HG02763 (cell line): ENCODE measurements at regions not wholly inside any gene's neighbourhood (a gene's known extent, or its start where the extent isn't known, plus 50 kb on each side); places are given as distances from the start of the nearest gene placed in this dataset.

ENCODE experiments used
- ATAC-seq: cut with Tn5 transposase; IDR thresholded peaks from one replicate; pipeline ENCODE4 v1.9.1; 2021; ENCODE audit warnings: mild to moderate bottlenecking, moderate library complexity; ENCODE audit not compliant: unreplicated experiment

DNA sequence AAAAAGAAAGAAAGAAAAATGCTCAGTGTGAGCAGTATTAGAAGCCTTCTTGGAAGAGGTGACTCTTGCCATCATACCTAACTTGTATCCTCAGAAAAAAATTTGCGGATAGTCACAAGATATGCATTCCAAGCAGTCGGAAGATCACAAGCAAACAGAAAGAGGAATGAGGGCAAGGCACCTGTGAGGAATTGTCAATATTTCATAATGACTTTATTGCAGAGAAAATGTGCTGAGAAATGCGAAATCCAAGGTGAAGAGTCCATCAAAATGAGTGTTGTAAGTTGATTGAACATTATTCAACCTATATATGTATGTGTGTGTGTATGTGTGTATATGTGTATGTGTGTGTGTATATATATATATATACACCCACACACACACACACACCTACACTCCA lies 1624.7 kb upstream of the LRRTM3 start:
- no peak for ATAC-seq

DNA sequence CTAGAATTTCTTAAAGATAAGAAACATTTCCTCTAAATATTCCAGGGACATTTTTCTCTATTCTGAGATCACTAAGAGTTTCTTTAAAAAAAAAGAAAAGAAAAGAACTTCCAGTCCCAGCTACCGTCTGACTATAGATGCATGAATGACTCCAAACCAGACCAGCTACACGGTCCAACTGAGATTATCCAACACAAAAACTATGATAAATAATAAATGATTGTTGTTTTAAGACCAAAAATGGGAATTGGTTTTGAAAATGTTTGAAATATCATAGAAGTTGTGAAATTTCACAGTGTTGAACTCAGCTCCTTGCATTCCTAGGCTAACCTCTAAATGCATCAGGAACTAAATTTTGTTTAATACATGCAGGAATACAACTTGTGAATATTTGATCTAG lies 1619.6 kb upstream of the LRRTM3 start:
- no peak for ATAC-seq

DNA sequence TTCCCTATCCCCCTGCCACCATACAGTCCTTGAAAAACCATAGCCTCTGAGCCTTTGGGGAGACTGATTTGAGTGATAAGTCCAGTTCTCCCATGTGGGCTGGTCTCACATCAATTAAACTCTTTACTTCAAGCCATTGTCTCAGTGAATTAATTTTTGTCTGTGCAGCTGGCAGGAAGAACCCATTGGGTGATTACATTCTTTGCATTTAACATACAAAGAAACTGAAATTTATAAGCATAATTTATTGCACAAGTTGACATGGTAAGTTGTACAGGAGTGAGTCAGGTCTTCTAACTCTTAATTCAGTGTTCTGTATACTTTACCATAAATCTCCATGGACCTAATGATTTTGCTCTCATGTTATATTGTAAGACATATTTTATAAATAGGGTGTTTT lies 1613.0 kb upstream of the LRRTM3 start:
- ATAC-seq, result no peak

DNA sequence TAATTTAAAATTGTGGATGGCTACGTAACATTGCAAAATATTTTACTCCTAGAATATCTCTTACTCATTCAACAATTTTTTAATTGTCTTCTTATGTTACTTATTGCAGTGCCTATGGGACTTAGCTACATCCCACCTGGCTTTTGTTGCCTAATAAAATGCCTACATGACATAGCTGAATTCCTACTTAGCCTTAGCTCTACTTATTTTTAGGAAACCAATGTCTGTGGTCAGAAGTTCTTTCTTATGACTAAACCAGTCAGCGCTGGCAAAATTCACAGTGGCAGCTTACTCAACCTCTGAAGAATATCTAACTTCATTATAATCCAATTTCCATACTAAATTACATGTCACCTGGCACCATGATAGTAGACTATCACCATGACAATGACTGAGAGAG lies 1612.4 kb upstream of the LRRTM3 start:
- no peak for ATAC-seq

DNA sequence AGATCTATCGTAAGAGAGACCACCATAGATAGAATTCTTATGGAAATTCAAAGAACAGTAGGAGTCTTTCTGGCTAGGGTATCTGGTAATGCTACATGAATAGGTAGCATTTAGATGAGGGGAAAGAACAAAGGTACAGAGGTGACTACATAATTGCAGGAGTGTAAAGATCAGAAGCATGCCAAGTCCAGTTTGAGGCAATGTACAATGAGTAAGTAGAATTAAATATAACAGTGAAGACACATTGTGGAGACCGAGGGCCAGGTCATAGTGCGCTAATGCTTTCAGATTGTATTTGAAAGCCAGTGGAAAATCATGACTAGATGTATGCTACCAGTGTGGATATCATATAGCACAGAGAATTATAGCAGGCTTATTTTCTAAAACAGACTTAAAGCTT lies 1611.6 kb upstream of the LRRTM3 start:
- ATAC-seq, result no peak

DNA sequence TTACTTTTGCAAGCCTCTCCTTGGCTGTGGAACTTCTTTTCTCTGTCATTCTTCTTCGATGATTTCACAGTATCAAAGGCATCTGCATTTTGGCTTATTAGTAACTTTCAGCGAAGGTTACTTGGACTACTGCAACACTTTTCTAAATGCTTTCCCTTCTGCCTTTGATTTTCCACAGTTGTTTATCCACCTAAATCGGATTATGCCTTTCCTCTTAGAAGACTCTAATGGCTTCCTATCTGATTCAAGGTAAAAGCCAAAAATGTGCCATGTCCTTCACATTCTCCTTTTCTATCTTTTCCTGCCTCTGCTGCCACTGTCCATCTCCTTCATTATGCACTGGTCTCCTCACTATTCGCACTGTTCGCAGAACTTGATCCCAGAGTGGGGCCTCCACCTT lies 1606.3 kb upstream of the LRRTM3 start:
- ATAC-seq, result no peak

DNA sequence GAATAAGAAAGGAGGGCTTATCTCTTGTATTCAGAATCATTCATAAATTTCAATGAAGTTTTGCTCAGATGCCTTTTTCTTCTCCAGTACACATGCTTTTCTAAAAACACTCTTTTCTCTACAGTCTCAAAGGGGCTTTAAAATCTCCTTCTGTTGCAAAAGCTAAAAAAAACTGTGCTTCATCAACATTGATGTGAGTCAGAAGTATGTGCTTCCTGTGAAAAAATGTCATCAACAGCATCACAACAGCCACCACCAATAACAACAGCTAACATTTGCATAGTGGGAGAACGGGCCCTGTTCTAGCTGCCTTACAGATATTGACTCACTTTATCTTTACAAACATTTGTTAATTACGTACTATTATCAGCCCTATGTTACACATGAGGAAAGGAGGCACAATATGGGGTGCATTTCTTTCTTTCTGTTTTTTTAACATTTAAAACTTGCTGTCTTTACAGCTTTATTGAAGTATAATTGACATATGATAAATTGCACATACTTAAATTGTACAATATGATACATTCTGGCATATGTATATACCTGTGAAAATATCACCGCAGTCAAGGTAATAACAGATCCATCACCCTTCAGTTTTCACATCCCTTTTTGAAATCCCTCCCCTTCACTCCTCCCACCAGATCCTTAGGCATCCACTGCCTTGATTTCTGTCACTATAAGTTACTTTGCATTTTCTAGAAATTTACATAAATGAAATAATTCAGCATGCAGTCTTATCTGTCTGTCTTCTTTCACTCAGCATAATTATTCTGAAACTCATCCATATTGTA lies 1605.4 kb upstream of the LRRTM3 start:
- ATAC-seq, result no peak

DNA sequence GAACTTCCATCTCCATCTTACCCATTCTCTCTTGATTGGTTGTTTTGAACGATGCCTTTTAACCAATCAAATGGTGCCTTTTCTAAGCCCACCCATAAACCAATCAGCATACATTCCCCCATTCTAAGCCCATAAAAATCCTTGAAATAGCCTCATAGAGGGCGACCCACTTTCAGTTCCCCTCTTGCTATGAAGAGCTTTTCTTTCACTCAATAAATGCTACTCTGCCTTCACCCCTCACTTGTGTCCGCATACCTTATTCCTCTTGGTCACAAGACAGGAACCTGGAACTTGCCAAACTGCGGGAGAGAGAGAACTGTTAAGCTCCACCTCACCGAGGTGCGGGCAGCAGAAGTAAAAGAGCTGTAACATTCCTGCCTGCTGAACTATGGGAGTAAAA lies 1602.0 kb upstream of the LRRTM3 start:
- ATAC-seq, result no peak

DNA sequence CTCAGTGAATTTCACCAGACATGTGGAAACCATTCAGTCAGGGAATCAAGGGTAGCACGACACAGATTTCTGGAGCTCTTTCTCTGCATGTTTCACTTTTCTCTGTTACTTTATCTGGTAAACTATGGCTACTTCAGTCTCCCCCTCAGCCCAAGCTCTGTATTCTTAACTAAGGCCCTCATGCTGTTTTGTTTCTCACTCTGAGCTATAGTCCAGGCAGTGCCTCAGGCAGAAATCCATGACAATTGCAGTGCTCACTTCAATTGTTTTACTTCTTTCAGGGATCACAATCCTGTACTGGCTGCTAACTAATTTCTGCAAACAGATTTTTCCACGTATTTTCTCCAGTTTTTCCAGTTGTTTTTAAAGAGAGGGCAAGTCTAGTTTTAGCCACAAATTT lies 1599.9 kb upstream of the LRRTM3 start:
- no peak for ATAC-seq

DNA sequence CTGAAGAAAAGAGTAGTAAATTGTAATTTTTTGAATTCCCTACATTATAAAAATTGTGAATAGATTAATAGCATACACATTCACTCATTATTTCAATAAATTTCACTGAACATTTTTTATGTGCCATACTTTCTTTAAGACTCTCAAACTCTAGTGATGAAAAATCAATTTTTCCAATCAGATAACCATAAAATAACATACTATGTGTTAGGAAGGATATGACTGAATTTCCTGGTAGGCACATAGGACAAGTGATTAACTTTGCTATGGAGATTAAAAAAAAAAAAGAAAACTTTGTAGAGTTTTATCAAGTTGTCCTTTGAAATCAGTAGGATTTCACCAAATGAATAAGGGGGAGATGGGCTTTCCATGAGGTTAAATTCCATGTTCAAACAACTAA lies 1597.3 kb upstream of the LRRTM3 start:
- no peak for ATAC-seq

DNA sequence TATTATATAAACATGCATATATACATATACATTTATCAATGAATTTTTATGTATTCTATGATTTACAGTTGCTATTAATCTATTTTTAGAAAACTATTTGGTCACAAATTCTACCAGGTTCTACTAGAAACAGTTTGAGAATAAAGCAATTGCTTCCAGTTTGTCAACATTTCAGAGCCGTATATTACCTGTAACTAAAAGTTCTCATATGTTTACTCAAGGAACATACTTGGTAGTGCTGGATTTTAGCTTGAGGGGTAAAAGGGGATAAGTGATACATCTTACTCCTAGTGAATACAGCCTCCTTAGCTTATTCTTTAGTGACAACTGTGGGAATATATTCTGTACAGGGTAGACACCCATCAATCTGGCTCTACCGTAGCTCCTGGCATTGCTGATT lies 1590.5 kb upstream of the LRRTM3 start:
- ATAC-seq, result no peak

DNA sequence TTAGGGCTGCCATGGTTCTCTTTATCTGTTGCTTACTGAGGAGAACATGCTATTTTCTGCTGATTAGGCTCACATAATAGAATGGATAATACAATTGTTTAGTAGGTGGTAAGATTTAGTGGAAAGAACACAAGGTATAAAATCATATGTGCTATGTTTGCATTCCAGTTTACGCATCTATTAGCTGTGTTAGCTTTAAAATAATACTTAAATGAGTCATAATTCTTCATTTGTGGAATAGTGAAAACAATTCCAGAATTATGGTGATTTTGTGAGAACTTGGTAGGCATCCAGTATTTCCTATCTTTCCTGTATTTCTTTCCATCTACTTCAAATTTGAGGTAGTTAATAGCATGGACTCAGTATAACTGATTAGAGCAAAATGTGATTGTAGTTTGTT lies 1585.5 kb upstream of the LRRTM3 start:
- ATAC-seq, result no peak

DNA sequence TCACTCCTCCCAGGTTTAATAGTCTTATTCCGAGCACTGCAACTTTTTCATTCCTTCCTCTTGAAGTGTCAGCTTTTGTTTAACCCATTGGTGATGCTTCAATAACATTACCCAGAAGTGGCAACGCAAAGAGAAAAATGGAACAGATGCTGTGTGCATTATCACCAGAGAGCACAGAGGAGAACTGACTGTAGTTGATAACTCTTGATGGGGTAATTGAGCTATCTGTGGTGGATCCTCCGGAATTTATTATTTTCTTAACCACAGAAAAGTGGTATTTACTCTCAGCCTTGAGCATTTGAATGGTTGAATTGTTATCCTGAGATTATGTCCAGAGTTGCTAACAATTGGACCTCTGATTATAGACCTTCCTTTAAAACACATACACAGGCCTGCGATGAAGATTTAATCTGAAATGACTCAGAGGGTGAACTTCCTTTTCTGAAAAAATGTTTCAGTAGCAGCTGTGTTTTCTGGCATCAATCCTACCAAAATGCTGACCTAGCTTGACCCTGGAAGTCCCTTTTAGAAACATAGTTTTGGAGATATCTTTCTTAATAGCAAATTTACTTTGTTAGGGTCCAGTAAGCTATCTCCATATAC lies 1584.4 kb upstream of the LRRTM3 start:
- ATAC-seq, result no peak

DNA sequence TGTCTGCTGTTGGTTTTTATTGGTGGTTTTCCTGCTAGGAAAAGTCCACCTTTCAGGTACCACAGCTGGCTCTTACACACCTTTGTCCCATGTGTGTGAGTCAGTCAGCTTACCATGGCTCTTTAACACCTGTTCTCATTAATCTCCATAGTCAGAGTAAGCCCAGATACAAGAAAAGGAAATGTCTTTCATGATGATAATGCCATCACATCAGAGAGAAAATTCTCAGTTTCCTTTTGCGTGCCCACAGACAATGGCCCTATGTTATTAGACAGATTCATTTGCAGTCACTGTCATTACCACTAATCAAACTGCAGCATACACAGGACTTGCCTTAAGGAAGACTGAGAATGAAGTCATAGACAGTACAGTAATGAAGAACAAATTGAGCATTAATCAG lies 1583.6 kb upstream of the LRRTM3 start:
- no peak for ATAC-seq

DNA sequence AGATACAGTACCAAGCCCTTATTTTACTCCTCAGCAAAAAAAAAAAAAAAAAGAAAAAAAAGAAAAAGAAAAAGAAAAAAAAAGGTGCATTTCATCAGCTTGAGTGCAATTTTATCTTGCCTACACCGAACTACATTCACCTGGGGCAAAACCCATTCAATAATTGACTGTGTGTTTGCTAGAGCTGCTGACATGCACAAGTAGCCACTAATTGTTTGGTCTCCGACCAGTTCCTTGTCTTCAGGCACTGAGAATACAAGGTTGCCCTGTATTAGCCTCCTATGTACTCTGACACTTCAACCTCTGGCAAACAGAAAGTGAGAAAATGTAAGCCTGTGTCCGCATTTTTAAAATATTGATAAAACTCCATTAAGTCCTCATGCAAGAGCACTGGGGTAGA lies 1579.4 kb upstream of the LRRTM3 start:
- no peak for ATAC-seq

DNA sequence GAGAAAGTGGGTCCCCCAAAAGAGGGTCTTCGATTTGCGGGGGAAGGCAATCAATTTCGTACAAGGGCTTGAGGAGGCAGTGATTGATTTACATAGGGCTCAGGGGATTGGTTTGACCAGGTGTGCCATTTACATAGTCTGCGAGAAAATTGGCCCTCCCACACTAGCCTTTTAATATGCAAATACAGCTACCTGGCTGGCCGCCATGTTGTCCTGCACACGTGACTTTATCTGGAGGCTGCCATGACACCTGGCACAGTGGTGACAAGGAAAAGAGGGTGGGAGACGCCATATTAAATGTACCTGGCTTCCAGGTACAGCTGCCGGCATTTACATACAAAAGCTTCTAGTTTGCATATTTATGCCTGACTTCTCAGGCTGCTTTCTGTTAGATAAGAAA lies 1577.2 kb upstream of the LRRTM3 start:
- ATAC-seq, result no peak

DNA sequence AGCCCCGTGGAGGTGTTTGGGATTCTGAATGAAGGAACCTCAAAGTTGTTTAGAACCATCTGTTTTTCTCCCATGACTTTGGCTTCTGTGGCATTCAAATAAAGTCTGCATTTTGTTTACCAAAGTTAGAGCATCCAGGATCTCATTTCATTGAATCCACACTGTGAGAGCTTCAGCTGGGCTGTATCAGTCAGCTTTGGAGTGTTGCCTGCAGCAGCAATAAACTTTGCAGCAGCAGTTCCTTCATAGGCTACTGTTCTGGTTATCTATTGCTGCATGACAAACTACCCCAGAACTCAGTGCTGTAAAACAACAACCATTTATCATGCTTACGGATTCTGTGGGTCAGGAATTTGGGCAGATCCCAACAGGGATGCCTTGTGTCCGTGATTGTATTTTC lies 1575.2 kb upstream of the LRRTM3 start:
- no peak for ATAC-seq

DNA sequence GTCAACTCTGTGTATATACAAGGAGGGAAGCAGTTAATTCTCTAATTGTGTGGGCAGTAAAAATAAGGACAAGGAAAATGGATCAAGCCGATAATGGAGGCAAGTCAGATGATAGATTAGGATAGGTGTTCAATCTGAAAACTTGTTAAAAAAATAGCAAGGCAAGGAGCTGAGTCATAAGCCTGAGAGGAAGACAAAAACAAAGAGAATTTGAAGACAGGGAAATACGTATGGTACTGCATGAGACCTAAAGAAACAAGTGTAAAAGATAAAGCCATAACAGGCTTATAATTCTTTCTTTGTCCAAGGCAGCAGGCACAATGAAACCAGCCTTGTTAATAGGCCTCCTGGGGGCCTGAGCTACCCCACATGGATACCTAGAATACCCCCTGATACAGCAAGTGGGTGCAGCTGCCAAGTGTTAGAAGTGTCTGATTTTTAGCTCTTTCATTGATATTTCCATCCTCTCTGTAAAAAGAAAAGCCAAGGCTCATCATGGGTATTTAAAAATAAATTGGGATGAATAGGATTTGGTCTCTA lies 1570.6 kb upstream of the LRRTM3 start:
- no peak for ATAC-seq

DNA sequence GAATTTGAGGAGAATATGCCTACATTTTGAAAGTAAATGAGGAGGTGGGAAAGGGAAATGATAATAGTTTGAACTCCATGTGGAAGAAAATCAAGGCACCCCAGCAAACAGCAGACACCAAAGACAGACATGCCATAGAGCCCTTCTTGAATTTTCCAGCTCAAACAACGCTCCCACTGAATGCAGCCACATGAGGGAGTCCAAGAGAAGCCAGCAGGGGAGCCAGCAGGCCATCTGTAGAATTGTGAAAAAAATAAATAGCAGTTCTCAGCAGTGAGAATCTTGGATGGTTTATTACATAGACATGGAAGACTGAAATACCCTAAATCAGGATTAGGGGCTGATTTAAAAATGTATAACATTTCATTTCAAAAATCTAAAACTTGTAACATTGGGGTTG lies 1567.3 kb upstream of the LRRTM3 start:
- ATAC-seq, result no peak

DNA sequence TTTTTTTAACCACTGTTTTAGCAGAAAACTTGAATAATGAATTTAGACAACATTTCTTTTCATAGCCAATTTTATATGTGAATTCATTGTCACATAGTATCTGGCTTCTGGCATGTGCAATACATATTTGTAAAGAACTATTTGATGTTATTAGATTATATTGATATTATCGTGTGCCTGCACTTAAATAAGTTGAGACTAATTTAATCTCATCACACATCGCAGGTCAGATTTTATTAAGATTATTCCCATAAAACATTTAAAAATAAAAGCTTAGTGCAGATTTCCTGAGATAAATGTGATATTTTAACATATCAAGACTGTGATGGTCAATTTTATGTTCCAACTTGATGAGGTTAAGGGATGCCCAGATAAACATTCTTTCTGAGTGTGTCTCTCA lies 1565.3 kb upstream of the LRRTM3 start:
- ATAC-seq, result no peak

DNA sequence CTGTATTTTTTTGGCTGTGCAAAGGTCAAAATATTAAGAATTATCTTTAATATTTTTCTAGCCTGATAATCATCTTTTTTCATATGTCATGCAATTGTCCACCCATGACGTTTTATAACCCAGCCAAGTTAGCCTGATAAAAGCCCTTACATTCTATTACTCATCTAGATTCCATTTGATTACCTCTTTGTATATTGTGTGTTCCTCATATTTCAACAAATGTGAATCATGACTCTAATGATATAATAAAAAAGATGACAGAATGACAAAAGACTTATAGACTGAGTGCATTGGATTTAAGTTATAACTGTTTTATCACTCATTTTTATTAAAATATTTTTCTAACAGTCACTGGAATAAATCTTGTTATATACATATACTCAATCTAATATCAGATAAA lies 1560.0 kb upstream of the LRRTM3 start:
- ATAC-seq, result no peak

DNA sequence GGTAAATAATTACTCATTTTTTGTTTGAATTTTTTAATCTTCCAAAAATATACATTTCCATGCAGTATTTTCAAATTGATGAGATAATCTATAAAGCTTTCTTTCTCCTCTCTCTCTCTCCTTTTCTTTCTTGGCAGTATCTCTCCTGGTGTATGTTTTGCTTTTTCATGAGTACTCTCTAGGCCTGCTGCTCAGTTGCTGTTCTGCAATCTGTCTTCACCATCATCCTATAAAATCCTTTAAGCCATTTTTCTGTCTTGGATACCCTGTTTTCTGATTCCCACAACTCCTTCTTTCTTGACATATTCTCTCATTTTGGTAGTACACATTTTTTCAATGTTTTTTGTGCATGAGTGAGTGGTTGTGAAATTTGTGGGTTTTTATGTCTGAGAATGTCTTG lies 1558.1 kb upstream of the LRRTM3 start:
- ATAC-seq, result no peak

DNA sequence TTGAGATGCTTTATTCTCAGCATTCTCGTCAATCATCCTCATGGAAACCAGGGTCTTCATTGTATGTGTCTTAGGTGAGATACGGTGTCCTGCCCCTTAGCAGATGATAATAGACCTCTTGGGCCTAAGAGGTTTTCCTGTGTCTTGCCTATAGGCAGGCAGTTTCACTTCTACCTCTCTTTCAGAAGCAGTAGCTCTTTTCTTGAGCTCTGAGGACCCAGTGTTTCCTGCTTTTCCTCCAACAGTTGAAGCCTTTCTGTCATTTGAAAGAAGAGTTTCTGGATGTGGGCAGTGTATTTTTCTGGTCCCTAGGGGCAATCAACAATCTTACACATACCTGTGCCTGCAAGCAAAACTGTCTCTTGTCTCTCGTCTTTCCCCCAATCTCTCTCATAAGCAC lies 1550.3 kb upstream of the LRRTM3 start:
- no peak for ATAC-seq
